OCI-LY7 (cell line): ENCODE measurements at regions not wholly inside any gene's neighbourhood (a gene's known extent, or its start where the extent isn't known, plus 50 kb on each side); places are given as distances from the start of the nearest gene placed in this dataset.

Experiments used
- EZH2phosphoT487 ChIP-seq: fragments of 200-600 bp; sonication (generic); IDR thresholded peaks from 2 replicates; pipeline ENCODE4 v1.6.1; 2018; ENCODE audit warnings: low read depth, borderline replicate concordance, mild to moderate bottlenecking, mixed run types, antibody characterized with exemption, low read length, moderate library complexity, mixed read lengths
- TF ChIP-seq, protein P1 (sequence below): fragments of 200-600 bp; sonication (generic); conservative IDR thresholded peaks from 2 replicates; pipeline ENCODE4 v1.5.1; 2014; ENCODE audit warnings: mild to moderate bottlenecking, antibody characterized with exemption, low read length, moderate library complexity, mixed read lengths

GRCh38 chr6:102458990-102459389 lies 1065.5 kb downstream of the GRIK2 start:
- TF ChIP-seq, protein P1, sequence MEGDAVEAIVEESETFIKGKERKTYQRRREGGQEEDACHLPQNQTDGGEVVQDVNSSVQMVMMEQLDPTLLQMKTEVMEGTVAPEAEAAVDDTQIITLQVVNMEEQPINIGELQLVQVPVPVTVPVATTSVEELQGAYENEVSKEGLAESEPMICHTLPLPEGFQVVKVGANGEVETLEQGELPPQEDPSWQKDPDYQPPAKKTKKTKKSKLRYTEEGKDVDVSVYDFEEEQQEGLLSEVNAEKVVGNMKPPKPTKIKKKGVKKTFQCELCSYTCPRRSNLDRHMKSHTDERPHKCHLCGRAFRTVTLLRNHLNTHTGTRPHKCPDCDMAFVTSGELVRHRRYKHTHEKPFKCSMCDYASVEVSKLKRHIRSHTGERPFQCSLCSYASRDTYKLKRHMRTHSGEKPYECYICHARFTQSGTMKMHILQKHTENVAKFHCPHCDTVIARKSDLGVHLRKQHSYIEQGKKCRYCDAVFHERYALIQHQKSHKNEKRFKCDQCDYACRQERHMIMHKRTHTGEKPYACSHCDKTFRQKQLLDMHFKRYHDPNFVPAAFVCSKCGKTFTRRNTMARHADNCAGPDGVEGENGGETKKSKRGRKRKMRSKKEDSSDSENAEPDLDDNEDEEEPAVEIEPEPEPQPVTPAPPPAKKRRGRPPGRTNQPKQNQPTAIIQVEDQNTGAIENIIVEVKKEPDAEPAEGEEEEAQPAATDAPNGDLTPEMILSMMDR = no peak
- no peak for TF ChIP-seq EZH2phosphoT487
